GM18508 (cell line): ENCODE measurements at regions not wholly inside any gene's neighbourhood (a gene's known extent, or its start where the extent isn't known, plus 50 kb on each side); places are given as distances from the start of the nearest gene placed in this dataset.

ENCODE experiments used
- ATAC-seq: cut with Tn5 transposase; IDR thresholded peaks from one replicate; pipeline ENCODE4 v1.9.1; 2021; ENCODE audit warnings: moderate number of reproducible peaks; ENCODE audit not compliant: insufficient read depth, unreplicated experiment

DNA sequence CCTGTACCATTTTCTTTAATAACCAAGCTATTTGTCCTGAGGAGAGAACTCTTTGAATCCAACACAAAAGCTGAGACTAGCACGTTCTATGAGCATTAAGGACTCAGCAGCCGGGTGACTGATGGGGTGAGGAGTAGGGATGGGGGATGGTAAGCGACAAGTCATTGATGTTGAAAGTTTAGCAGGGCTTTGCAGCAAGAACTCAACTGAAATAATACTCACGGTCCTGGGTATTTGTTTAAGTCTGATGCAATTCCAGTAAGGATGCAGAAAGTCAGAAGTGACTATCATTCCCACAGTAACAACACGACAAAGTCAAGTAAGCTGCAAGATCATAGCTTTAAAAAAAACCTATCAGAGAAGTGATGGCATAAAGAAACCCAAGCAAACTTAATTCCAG is 131.1 kb downstream of the ACTL7B start:
- no peak for ATAC-seq

DNA sequence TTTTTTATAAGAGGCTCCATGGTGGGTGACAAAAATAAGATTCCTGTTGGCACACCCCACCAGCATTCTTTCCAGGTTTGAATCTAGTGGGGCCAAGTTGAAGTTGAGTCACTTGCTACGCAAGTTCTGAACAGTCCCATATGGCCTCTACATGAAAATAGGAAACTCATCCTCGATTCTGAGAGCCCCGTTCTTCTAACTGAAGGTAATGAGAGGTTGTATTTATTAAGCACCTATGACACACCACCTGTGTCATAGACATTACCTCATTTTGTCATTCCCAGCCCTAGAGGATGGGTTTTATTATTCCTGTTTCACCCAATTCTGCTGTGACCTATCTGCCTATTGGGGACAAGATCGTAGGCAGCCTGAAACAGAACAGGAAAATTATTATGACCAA is 131.7 kb downstream of the ACTL7B start:
- no peak for ATAC-seq

DNA sequence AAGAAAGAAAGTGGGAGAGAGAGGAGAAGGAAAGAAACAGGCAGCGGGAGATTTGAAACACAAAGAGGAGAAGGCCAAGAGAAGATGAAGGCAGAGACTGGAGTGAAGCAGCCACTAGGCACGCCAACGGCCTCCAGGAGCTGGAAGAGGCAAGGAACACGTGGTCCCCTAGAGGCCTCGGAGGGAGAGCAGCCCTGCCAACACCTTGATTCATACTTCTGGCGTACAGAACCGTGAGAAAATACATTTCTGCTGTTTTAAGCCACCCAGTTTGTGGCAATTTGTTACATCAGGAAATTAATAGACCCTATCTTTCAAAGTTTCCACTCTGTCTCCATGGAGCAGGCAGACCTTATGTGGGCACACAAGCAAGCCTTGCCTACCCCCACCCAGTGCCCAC is 133.4 kb downstream of the ACTL7B start:
- no peak for ATAC-seq

DNA sequence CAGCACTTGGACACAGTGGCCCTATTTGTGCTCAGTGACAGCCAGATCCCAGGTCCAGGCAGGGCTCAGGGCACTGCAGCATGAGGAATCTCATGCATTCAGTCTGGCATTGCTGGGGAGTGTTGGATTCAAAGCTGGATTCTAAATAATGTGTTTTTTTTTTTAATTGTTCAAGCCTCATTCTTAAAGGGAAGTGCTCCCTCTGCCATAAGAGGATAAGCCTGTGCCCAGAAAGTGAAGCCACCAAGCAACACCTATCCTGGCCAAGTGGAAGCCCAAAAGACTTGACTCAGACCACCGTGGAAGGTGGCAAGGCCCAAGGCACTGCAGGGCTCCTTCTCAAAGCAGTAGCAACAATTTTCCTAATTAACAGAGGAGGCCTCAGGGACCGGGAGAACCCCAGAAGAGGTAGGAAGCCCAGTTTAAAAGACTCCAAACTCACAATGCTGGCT is 135.6 kb downstream of the ACTL7B start:
- no peak for ATAC-seq

DNA sequence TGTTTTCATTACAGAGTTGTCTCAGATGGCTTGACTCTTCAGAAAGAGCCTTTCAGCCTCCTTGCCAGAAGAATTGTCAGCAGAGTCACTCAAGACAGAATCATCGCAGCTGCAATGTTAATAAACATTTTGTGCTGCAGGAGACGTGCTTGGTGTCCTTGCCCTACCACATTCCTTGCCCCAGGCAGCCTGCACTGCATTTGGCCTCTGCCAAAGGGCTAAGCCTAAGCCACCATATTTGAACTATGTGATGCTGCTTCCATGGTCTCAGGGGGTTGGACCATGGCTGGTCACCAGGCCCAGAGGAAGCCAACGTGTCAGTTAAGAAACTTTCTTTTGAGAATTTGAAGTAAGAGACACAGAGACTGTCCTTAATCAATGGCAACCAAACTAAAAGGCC is 145.4 kb downstream of the ACTL7B start:
- ATAC-seq: no peak

DNA sequence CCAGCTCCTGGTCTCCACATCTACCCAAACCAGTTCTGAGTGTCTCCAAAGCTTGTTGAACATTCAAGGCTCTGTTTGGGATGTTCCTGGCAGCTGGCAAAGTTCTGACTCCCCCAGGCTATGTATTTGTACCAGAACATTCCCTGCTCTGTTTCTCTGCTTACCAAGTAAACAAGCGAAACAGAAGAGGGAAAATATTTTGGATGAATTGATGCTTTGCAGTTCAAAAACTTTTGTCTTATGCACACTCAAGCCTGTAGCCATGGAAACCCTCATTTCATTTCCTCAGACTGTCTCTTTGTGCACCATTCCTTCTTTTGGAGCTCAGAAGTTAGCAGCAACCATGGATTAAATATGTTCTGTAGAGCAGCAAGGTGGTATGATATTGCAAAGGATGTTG is 145.8 kb downstream of the ACTL7B start:
- no peak for ATAC-seq

DNA sequence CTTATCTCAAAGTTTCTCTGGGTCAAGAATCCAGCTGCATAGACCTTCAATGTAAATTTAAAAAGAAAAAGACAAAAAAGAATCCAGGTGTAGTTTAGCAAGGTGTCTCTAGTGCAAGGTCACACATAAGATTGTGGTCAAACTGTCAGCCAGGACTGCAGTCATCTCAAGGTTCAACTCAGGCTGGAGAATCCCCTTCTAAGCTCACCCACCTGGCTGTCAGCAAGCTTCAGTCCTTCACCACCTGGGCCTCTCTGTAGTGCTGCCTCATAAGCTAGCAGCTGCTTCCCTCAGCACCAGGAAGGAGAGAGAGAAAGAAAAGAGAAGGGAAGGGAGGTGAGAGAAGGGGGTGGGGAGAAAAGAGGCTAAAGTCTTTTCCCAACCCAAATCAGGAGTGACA is 146.7 kb downstream of the ACTL7B start:
- no peak for ATAC-seq

DNA sequence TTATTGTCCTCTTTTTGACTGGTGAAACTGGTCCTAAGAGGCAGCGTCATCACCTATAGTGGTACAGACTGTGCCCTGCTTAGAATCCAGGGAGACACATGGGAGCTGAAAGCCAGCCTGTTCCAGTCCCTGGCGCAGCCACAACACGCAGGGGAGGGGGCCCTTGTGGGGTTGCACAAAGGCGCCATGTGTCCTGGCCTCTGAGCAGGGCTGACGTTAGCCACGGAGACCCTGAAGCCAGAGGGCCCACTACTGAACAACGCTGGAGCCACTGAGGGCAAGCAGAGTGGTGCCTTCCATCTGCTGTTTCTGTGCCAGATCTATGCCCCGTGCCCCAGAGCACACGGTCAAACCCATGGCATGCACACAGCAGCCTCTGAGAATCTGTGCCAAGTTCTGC is 147.3 kb downstream of the ACTL7B start:
- ATAC-seq: no peak

DNA sequence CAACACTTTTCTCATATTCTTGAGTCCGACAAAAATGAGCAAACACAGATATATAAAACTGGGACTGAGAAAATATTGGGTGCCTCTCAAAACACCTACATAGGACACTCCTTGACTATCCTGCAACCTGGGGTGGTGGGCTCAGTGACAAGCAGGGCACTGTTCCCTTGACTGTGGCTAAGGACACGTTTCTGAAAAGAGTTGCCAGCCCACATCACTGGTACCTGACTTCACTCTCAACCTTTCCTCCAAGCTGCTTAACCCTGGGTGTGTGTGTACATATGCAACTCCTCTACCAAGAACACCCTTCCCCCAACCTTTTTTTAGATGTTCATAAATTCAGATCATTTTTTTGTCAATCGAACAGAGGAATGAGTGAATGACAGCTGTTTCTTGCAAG is 148.7 kb downstream of the ACTL7B start:
- ATAC-seq: no peak

DNA sequence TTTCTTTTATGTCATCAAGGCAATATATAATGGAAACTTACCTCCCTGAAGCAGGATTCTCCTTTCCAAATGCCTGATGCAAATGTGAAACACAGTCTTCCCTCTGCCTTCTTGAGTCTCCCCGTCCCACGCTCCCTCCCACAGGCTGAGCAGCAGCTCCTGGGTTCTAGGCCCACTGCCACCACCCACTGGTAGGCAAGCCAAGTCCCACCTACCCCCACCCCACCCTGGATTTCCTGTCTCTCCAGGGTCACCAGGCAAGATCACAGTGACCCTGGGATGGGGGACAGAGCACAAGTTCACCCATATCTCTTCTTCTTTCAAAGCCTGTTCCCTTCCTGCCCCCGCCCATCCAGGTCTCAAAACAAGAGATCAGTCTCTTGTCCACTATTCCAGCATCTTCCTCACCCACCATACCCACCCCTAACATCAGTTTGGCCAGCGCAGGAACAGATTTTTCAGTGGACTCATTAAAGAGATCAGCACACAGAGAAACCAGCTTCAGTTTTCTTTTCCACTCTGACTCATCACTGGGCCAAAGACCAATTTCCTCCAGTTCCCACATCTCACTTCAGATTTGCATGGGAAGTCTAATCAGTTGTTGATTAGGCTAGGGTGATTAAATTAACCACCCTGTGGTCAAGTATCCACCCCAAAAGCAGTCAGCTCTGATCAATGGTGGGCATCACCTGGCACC is 151.5 kb downstream of the ACTL7B start:
- no peak for ATAC-seq

DNA sequence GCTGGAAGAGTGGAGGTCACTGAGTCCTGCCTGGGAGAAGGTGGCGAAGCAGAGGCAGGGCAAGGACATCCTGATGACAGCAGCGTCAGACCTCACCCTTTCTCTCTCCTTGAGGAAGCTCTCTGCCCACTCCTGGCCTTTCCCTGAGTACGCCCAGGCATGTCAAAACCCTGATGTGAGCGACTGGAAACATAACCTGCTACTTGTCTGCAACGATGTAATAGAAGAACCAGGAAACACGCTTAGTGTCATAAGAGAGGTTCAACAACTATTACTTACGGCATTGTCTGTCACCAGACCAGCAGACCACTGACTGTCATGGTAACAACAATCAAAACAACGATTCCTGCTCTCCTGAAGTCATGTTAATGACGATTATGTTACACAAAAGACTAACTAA is 152.4 kb downstream of the ACTL7B start:
- ATAC-seq: no peak

DNA sequence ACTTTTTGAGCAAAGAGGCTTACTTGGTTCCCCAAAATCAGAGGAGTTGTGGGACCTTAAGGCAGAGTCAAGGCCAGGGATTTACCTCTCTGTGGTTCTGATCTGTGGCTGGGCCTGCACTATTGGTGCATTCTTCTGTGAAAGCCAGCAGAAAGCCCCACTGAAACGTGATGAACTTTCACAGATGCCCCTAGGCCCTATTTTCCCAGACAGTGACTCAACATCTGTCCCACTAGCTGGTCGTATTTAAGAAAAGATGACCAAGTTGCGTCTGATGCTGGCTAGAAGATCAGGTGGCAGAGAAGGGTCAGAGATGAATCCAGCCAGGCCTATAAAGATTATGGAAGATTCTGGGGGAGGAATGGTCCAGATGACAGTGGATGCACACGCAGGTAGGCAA is 153.1 kb downstream of the ACTL7B start:
- ATAC-seq: no peak

DNA sequence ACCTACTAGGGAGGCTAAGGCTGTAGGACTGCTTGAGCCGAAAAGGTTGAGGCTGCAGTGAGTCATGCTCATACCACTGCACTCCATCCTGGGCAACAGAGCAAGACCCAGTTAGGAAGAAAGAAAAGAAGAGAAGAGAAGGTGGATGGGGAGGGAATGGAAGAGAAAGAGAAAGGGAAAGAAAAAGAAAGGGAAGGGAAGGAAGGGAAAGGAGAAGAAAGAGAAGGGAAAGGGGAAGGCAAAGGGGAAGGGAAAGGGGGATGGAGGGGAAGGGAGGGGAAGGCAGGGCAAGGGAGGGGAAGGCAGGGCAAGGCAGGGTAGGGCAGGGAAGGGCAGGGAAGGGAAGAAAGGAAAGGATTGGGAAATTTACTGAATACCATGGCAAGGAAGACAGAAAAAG is 157.0 kb downstream of the ACTL7B start:
- ATAC-seq: no peak

DNA sequence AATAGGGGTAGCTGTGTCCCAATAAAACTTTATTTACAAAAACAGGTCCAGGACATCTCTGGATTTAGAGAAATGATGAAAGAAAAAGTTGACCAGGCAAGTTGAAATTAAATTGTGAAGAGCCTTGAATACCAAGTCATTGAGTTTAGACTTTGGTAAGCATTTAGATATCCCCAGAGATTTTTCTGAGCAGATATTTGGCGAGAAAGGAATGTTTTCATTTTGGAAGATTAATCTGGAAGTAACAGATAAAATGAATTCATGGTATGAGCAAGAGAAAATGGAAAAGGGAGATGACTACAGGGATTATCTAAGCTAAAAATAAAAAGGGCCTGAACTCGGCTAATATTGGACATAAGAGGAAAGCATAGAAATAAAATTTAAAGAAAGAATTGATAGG is 157.6 kb downstream of the ACTL7B start:
- ATAC-seq: no peak

DNA sequence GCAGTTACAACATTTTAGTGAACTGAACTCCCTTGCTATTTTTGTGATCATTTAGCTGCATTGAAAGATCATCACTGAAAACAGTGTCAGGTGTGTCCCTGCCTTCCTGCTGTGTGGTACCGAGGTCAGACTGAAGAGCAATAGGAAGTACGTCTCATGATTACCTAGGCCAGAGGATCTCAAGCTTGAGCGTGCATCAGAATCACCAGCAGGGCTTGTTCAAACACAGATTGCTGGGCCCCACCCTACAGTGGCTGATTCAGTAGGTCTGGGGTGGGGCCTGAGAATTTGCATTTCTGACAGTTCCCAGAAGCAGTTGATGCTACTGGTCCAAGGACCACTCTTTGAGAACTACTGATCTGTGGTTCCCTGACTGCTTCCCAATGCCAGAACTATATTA is 159.6 kb downstream of the ACTL7B start:
- ATAC-seq: no peak

DNA sequence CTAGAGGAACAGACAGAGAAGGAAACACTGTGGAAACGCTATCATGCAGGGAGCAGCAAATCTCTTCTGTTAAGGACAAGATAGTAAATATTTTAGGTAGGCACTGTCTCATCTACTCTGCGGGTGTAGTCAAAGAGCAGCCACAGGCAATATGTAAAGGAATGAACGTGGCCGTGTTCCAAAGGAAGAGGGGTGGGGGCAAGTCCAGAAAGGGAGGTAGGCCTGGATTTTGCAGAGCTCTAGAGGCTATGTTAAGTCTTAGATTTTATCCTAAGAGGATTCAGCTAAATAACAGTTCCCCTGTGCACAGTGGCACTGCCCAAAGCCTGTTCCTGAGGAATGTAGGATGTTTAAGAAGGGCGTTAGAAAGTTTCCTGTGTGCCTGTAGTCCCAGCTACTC is 161.6 kb downstream of the ACTL7B start:
- ATAC-seq: no peak

DNA sequence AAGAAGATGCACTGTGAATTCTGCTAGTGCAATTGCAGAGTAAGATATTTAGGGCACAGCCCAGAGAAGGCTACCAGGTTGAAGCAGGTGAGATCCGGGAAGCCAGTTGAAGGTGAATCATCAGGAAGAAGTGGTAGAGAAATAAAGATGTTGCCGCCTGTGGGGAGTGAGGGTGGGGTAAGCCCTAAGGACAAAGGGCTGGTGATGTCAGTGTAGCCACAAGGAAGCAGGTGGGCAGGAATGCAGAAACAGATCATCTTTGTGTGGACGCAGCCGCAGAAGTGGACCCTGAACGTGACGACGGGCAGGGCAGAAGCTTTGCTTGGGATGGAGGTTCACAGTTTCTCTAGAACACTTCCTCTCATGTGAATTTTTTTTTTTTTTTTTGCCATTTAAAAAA is 164.2 kb downstream of the ACTL7B start:
- no peak for ATAC-seq

DNA sequence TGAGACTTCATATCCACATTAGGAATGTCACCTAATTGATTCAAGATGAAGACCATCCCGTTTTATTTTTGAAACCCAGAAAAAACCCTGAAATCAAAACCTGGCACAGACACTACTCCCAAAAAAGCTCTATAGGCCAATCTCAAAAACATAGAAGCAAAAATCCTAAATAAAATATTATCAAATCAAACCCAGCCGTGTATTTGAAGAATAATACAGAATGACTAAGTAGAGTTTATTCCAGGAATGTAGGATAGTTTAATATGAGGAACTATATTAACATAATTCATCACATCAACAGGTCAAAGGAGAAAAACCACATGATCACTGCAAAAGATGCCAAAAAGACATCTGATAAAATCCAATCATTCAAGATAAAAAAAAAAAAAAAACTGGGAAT is 167.1 kb downstream of the ACTL7B start:
- ATAC-seq: no peak

DNA sequence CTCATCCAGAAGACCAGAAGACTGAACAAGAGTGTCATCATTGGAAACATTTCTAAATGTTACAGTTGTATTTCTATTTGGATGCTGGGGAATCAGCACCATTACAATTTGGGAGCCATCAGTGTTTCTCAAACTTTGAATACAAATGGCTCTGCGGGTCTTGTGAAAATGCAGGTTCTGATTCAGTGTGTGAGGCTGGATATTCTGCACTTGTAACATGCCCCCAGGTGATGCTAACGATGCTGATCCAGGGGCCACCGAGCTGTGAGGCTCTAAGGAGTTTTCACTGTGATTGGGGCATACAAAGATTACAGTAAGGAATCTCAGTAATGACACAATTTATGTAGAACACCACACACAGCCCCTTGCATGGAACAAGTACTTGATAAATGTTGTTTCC is 167.7 kb downstream of the ACTL7B start:
- no peak for ATAC-seq

DNA sequence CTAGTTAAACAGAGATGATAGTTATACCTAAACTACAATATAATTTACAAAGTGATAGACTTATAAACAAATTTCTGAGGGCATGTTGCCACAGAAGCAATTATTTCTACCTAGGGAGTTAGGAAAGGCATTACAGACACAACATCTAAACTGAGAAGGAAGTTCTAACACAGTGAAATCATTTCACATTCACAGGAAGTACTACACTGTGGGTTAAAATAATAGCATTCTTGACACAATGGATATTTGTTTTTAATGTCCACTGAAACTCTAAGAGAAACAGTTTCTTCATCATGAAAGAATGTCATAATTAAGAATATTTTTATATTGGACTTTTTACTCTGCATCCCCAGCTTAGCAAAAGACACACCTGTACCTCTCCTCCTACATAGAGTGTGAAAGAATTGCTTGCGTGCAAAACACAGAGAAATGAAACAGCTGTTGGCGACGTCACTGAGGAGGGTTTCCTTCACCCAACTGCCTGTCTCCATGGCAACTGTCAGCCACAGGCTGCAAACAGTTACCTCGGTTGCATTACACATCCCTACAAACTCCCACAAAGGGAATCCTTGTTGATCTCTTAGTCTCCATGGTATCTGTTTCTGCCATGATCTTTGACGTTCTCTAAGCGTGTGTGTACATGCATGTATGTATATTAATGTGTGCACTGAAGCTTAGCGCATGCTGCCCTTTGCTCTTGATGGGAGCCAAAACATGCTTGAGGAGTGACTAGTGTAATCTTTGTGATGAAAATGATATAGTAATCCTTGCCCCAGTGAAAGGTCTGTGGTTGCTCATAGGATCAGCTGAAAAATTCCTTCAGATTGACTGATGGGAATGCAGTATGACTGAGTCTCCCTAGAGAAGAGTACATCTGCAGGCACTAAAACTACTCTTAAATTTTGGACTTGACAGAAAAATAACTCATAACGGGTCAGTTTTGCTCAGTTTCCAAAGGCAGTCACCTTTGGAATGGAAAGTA is 168.5 kb downstream of the ACTL7B start:
- no peak for ATAC-seq

DNA sequence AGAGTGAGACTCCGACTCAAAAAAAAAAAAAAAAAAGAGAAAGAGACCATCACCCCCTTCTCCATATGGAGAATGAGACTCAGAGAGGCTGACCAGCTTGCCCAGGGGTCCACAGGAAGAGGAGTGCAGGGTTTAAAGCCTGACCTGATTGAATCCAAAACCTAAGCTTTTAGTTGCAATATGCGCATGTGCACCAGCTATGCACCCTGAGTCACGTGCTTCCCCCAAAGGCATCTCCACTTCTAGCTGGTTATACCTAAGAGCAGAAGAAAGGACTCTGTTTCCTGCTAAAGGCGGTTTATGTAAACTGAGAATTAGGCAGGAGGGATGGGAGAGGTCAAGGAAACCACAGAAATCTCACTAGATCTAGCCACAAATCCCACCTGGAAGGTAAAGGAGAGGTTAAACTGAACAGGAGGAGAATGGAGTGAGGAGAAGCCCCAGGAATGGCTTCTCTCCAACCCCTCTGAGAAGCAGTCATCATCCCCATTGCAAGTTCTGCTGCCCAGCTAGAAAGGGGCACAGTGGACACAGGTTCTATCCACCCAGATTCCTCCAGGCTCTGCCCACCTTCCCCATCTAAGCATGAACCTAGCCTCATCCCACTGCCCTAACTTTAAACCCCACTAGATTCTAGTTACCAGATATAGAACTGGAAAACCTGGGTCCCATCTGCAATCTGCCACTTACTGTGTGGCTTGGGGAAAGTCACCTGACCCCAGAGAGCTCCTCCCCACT is 171.3 kb downstream of the ACTL7B start:
- ATAC-seq: no peak
